ENCODE measurements at regions not wholly inside any gene's neighbourhood (a gene's known extent, or its start where the extent isn't known, plus 50 kb on each side); places are given as distances from the start of the nearest gene placed in this dataset.

DNA sequence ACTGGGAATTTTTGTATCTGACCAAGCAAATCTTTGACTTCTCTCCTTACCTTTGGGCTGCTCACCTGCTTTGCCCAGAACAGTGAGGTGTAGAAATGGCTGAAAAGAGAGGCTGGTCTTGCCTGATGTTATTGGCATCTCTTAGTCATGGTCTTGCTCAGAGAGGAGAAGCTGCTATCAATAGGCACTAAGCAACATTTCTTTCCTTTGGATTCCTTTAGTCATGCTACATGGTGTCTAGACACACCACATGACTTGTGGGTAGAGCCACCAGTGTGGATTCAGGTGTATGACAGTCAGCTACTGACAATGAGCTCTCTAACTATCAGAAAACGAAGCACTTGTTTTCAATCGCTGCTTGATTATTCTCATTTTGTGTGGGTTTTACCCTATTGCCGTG lies 341.3 kb upstream of the DCC start (continued):
- TF ChIP-seq, protein P1, sequence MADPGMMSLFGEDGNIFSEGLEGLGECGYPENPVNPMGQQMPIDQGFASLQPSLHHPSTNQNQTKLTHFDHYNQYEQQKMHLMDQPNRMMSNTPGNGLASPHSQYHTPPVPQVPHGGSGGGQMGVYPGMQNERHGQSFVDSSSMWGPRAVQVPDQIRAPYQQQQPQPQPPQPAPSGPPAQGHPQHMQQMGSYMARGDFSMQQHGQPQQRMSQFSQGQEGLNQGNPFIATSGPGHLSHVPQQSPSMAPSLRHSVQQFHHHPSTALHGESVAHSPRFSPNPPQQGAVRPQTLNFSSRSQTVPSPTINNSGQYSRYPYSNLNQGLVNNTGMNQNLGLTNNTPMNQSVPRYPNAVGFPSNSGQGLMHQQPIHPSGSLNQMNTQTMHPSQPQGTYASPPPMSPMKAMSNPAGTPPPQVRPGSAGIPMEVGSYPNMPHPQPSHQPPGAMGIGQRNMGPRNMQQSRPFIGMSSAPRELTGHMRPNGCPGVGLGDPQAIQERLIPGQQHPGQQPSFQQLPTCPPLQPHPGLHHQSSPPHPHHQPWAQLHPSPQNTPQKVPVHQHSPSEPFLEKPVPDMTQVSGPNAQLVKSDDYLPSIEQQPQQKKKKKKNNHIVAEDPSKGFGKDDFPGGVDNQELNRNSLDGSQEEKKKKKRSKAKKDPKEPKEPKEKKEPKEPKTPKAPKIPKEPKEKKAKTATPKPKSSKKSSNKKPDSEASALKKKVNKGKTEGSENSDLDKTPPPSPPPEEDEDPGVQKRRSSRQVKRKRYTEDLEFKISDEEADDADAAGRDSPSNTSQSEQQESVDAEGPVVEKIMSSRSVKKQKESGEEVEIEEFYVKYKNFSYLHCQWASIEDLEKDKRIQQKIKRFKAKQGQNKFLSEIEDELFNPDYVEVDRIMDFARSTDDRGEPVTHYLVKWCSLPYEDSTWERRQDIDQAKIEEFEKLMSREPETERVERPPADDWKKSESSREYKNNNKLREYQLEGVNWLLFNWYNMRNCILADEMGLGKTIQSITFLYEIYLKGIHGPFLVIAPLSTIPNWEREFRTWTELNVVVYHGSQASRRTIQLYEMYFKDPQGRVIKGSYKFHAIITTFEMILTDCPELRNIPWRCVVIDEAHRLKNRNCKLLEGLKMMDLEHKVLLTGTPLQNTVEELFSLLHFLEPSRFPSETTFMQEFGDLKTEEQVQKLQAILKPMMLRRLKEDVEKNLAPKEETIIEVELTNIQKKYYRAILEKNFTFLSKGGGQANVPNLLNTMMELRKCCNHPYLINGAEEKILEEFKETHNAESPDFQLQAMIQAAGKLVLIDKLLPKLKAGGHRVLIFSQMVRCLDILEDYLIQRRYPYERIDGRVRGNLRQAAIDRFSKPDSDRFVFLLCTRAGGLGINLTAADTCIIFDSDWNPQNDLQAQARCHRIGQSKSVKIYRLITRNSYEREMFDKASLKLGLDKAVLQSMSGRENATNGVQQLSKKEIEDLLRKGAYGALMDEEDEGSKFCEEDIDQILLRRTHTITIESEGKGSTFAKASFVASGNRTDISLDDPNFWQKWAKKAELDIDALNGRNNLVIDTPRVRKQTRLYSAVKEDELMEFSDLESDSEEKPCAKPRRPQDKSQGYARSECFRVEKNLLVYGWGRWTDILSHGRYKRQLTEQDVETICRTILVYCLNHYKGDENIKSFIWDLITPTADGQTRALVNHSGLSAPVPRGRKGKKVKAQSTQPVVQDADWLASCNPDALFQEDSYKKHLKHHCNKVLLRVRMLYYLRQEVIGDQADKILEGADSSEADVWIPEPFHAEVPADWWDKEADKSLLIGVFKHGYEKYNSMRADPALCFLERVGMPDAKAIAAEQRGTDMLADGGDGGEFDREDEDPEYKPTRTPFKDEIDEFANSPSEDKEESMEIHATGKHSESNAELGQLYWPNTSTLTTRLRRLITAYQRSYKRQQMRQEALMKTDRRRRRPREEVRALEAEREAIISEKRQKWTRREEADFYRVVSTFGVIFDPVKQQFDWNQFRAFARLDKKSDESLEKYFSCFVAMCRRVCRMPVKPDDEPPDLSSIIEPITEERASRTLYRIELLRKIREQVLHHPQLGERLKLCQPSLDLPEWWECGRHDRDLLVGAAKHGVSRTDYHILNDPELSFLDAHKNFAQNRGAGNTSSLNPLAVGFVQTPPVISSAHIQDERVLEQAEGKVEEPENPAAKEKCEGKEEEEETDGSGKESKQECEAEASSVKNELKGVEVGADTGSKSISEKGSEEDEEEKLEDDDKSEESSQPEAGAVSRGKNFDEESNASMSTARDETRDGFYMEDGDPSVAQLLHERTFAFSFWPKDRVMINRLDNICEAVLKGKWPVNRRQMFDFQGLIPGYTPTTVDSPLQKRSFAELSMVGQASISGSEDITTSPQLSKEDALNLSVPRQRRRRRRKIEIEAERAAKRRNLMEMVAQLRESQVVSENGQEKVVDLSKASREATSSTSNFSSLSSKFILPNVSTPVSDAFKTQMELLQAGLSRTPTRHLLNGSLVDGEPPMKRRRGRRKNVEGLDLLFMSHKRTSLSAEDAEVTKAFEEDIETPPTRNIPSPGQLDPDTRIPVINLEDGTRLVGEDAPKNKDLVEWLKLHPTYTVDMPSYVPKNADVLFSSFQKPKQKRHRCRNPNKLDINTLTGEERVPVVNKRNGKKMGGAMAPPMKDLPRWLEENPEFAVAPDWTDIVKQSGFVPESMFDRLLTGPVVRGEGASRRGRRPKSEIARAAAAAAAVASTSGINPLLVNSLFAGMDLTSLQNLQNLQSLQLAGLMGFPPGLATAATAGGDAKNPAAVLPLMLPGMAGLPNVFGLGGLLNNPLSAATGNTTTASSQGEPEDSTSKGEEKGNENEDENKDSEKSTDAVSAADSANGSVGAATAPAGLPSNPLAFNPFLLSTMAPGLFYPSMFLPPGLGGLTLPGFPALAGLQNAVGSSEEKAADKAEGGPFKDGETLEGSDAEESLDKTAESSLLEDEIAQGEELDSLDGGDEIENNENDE (IDR thresholded peaks at IDR 0.05; ENCODE audit: insufficient replicate concordance, low read length) = no peak
- TF ChIP-seq SP2 (IDR thresholded peaks at IDR 0.05; ENCODE audit: low read length) (no peak), BRCA1 (IDR thresholded peaks at IDR 0.05; ENCODE audit: low read depth, low read length) (no peak), BACH1 (IDR thresholded peaks at IDR 0.05; ENCODE audit: low read length) (no peak), CREB1 (IDR thresholded peaks at IDR 0.05) (no peak), RAD21 (IDR thresholded peaks at IDR 0.05 in 1 of 2, conservative IDR thresholded peaks at IDR 0.05 in 1 of 2; ENCODE audit: low read depth in 2 of 2, low read length in 2 of 2) (no peak)
- TF ChIP-seq, protein P2, sequence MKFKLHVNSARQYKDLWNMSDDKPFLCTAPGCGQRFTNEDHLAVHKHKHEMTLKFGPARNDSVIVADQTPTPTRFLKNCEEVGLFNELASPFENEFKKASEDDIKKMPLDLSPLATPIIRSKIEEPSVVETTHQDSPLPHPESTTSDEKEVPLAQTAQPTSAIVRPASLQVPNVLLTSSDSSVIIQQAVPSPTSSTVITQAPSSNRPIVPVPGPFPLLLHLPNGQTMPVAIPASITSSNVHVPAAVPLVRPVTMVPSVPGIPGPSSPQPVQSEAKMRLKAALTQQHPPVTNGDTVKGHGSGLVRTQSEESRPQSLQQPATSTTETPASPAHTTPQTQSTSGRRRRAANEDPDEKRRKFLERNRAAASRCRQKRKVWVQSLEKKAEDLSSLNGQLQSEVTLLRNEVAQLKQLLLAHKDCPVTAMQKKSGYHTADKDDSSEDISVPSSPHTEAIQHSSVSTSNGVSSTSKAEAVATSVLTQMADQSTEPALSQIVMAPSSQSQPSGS (IDR thresholded peaks at IDR 0.05; ENCODE audit: low read length) = no peak
- TF ChIP-seq, protein P3, sequence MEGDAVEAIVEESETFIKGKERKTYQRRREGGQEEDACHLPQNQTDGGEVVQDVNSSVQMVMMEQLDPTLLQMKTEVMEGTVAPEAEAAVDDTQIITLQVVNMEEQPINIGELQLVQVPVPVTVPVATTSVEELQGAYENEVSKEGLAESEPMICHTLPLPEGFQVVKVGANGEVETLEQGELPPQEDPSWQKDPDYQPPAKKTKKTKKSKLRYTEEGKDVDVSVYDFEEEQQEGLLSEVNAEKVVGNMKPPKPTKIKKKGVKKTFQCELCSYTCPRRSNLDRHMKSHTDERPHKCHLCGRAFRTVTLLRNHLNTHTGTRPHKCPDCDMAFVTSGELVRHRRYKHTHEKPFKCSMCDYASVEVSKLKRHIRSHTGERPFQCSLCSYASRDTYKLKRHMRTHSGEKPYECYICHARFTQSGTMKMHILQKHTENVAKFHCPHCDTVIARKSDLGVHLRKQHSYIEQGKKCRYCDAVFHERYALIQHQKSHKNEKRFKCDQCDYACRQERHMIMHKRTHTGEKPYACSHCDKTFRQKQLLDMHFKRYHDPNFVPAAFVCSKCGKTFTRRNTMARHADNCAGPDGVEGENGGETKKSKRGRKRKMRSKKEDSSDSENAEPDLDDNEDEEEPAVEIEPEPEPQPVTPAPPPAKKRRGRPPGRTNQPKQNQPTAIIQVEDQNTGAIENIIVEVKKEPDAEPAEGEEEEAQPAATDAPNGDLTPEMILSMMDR (IDR thresholded peaks at IDR 0.05; ENCODE audit: control extremely low read depth in 1 of 3, insufficient read depth in 1 of 3, low read depth in 1 of 3, low read length in 3 of 3) = no peak
